ENCODE measurements at regions not wholly inside any gene's neighbourhood (a gene's known extent, or its start where the extent isn't known, plus 50 kb on each side); places are given as distances from the start of the nearest gene placed in this dataset.

GRCh38 chr10:22770270-22770669 lies 55.9 kb upstream of the PIP4K2A start:
- H4K20me1 ChIP-seq (ENCODE audit: insufficient read depth), result no peaks in the 10 kb centered on the region
- no peak overlapping the region for H3K27ac ChIP-seq (ENCODE audit: low read depth in 2 of 2, low read length in 1 of 2)
- TF ChIP-seq MAX (IDR thresholded peaks at IDR 0.05; ENCODE audit: low read depth) (no peak), TAF1 (IDR thresholded peaks at IDR 0.05; ENCODE audit: borderline replicate concordance, low read depth, low read length) (no peak), JUND (IDR thresholded peaks at IDR 0.05) (no peak), MXI1 (IDR thresholded peaks at IDR 0.05; ENCODE audit: low read depth, low read length) (no peak), USF2 (IDR thresholded peaks at IDR 0.05; ENCODE audit: borderline replicate concordance, low read depth, low read length) (no peak), FOXM1 (IDR thresholded peaks at IDR 0.05; ENCODE audit: low read depth) (no peak), RCOR1 (IDR thresholded peaks at IDR 0.05; ENCODE audit: low read length) (no peak), FOXJ3 (CRISPR knock-in tag; IDR thresholded peaks at IDR 0.05) (no peak), YY1 (IDR thresholded peaks at IDR 0.05; ENCODE audit: low read depth) (no peak), SIN3A (IDR thresholded peaks at IDR 0.05; ENCODE audit: borderline replicate concordance, low read depth, low read length) (no peak), RFX5 (IDR thresholded peaks at IDR 0.05; ENCODE audit: low read length) (no peak), EP300 (IDR thresholded peaks at IDR 0.05; ENCODE audit: borderline replicate concordance in 1 of 2, low read depth in 1 of 2, low read length in 1 of 2) (no peak), ZBTB33 (IDR thresholded peaks at IDR 0.05; ENCODE audit: borderline replicate concordance, low read depth) (no peak), RAD21 (IDR thresholded peaks at IDR 0.05; ENCODE audit: low read length) (no peak), TCF12 (IDR thresholded peaks at IDR 0.05) (no peak), CHD2 (IDR thresholded peaks at IDR 0.05; ENCODE audit: low read length, partially characterized antibody) (no peak)
- H3K9ac ChIP-seq, result no peak overlapping the region
- H3K4me3 ChIP-seq (ENCODE audit: low read depth in 2 of 2, low read length in 1 of 2), result no peak overlapping the region
- no peaks in the 10 kb centered on the region for H3K9me2 ChIP-seq
- no peaks in the 10 kb centered on the region for H3K36me3 ChIP-seq (replicated peaks in 1 of 2; ENCODE audit: control insufficient read depth in 1 of 2, insufficient read depth in 2 of 2, low read length in 1 of 2)
- H3K79me2 ChIP-seq (ENCODE audit: insufficient read depth), result no peaks in the 10 kb centered on the region
- POLR2A ChIA-PET, result no interaction called here
- no peaks in the 10 kb centered on the region for H3K9me3 ChIP-seq
- no peaks in the 10 kb centered on the region for H3K27me3 ChIP-seq (ENCODE audit: insufficient read depth)
- no peaks in the 10 kb centered on the region for H3K4me1 ChIP-seq (ENCODE audit: control insufficient read depth in 1 of 2, insufficient read depth in 2 of 2, low read depth in 1 of 2, low read length in 1 of 2)
- CTCF ChIA-PET, result no interaction called here
- DNase-seq, result no peak
- H2AFZ ChIP-seq (ENCODE audit: low read depth), result no peak overlapping the region
- 26% methylated on average over 1 of the region's 1 CpG for WGBS (ENCODE audit: low lambda C conversion rate)
- no peak overlapping the region for H3K4me2 ChIP-seq
- no peaks in the 10 kb centered on the region for H3F3A ChIP-seq (replicated peaks; ENCODE audit: insufficient read depth)

- no peaks in the 10 kb centered on the region for H3F3A ChIP-seq (replicated peaks; ENCODE audit: insufficient read depth)
- H3K4me3 ChIP-seq (ENCODE audit: low read depth in 2 of 2, low read length in 1 of 2), result no peak overlapping the region
- no peaks in the 10 kb centered on the region for H3K4me1 ChIP-seq (ENCODE audit: control insufficient read depth in 1 of 2, insufficient read depth in 2 of 2, low read depth in 1 of 2, low read length in 1 of 2)
- POLR2A ChIA-PET, result interaction anchor here (0.6 kb wide), 1 partner anchor 347 kb away, joined by 5 read pairs; no protein-coding TSS in a partner anchor
- no peak overlapping the region for H3K4me2 ChIP-seq
- CTCF ChIA-PET, result no interaction called here
- no peak overlapping the region for H2AFZ ChIP-seq (ENCODE audit: low read depth)
- no peak overlapping the region for H3K9ac ChIP-seq
- no peaks in the 10 kb centered on the region for H4K20me1 ChIP-seq (ENCODE audit: insufficient read depth)
- no peaks in the 10 kb centered on the region for H3K27me3 ChIP-seq (ENCODE audit: insufficient read depth)
- H3K36me3 ChIP-seq (replicated peaks in 1 of 2; ENCODE audit: control insufficient read depth in 1 of 2, insufficient read depth in 2 of 2, low read length in 1 of 2), result no peaks in the 10 kb centered on the region
- WGBS (ENCODE audit: low lambda C conversion rate), result 67% methylated on average over 2 of the region's 2 CpGs
- no peaks in the 10 kb centered on the region for H3K9me2 ChIP-seq
- DNase-seq, result no peak
- no peaks in the 10 kb centered on the region for H3K79me2 ChIP-seq (ENCODE audit: insufficient read depth)
- no peaks in the 10 kb centered on the region for H3K9me3 ChIP-seq
- no peak overlapping the region for H3K27ac ChIP-seq (ENCODE audit: low read depth in 2 of 2, low read length in 1 of 2)
- no peak for TF ChIP-seq RXRA (IDR thresholded peaks at IDR 0.05; ENCODE audit: borderline replicate concordance, low read depth)
- TF ChIP-seq FOXJ3 (CRISPR knock-in tag; IDR thresholded peaks at IDR 0.05), result no peak
- no peak for TF ChIP-seq USF1 (IDR thresholded peaks at IDR 0.05; ENCODE audit: borderline replicate concordance, low read depth)
- TF ChIP-seq REST (IDR thresholded peaks at IDR 0.05; ENCODE audit: low read depth, low read length), result no peak
- TF ChIP-seq CHD2 (IDR thresholded peaks at IDR 0.05; ENCODE audit: low read length, partially characterized antibody), result no peak
- TF ChIP-seq PBX3 (IDR thresholded peaks at IDR 0.05), result no peak
- TF ChIP-seq POLR2AphosphoS5 (IDR thresholded peaks at IDR 0.05; ENCODE audit: low read depth, low read length), result no peak
- TF ChIP-seq SMC3 (IDR thresholded peaks at IDR 0.05; ENCODE audit: low read depth, low read length), result no peak
- no peak for TF ChIP-seq YY1 (IDR thresholded peaks at IDR 0.05; ENCODE audit: low read depth)
Observed at GRCh38 chr10:22767859-22768258, 53.5 kb upstream of the PIP4K2A start.

Data from SK-N-SH (cell line).